ENCODE measurements at regions not wholly inside any gene's neighbourhood (a gene's known extent, or its start where the extent isn't known, plus 50 kb on each side); places are given as distances from the start of the nearest gene placed in this dataset.
"Not testable (repeated sequence)": the region's sequence is repeated elsewhere in the genome, so short reads cannot be mapped to it uniquely, and the experiment has no call there.

DNA sequence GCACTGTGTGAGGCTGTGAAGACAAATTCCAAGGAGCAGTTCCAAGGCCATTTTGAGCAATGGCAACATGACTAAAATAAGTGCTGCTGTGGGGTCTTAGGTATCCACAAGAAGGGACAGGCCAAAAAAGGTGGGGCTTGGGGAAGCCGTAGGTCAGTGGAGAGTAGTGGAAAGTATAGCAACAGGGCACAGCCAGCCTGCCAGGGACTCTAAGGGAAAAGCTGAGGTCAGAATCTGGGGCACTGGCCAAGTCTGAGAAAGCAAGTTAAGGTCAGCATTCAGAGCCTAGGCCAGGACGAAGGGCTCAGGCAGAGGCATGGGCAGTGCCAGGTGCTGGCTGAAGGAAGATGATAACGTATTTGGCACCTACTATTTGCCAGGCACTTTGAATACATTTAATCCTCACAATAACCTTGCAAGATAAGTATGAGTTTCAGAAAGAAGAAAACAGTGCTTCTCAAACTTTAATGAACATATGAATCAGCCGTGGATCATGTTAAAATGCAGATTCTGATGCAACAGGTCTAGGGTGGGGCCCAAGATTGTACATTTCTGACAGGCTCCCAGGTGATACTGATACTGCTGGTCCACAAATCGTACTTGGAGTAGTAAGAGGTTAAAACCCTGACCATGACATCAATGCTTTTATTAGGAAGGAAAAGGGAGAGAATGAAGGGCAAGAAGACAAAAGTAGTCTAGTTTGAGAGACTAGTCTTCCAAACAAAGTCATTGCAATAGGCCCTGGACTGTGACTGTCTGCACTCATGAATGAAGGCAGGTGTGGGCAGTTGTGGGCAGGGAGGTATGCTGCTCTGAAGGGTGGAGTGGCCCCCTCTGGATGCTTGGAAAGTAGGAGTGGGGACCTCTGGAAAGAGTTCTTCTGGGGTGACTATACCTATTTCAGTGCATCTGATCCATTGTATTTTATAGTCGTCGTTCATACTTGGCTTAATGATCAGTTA is 106.3 kb upstream of the ANKRD28 start:
- no peak for DNase-seq

DNA sequence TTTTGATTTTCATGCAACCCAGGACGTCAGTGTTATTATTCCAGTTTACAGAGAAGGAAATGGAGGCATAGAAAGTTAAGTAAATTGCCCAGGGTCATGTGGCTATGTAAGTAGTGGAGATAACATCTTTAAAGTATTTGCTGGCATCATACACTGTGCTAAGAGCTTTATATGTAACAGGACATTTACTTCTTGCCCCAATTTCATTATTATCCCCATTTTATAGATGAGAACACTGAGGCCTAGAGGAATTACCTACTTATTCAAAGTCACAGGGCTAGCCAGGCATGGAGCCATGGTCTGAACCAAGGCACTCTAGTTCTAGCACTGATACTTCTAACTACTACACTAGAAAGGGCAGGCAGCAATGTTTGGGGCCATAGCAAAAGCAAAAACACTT is 107.3 kb upstream of the ANKRD28 start:
- DNase-seq = no peak

DNA sequence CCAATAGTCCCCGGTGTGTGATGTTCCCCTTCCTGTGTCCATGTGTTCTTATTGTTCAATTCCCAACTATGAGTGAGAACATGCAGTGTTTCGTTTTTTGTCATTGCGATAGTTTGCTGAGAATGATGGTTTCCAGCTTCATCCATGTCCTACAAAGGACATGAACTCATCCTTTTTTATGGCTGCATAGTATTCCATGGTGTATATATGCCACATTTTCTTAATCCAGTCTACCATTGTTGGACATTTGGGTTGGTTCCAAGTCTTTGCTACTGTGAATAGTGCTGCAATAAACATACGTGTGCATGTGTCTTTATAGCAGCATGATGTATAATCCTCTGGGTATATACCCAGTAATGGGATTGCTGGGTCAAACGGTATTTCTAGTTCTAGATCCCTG is 109.6 kb upstream of the ANKRD28 start:
- DNase-seq = not testable (repeated sequence)

DNA sequence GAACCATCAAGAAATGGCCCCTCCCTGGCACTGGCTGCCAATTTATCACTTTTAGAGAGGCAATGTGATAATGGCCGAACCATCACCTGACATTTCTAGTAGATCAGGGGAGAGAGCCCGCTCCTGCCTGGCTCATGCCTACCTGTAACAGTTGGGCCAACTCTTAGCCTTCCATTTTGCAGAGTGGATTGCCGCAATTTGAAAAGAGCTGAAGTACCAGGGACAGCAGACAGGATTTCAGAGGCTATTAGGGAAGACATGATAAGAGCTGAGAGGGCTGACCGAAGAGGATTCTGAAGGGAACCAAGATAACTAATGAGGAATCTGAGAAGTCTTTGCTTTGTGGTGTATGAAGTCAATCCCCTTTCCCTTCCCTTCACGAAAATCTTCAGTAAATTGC is 121.2 kb upstream of the ANKRD28 start:
- no peak for DNase-seq

DNA sequence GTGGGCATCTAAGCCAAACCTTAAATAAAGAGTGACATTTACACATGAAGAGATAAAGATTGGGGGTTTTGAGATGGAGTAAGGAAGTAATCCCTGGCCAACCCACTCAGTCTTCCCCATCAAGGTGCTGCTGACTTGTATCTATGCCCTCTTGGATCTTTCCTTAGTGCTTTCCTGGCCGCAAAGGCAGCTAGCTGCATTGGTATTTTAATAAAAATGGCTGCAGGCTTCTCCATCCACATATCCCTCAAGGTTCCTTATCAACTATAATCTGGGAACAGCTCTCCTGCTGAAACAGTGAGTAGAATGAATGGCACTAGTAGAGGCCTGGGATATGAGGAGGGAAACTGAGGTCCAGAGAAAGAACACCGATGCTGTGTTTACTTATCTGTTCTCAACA is 122.2 kb upstream of the ANKRD28 start:
- no peak for DNase-seq

DNA sequence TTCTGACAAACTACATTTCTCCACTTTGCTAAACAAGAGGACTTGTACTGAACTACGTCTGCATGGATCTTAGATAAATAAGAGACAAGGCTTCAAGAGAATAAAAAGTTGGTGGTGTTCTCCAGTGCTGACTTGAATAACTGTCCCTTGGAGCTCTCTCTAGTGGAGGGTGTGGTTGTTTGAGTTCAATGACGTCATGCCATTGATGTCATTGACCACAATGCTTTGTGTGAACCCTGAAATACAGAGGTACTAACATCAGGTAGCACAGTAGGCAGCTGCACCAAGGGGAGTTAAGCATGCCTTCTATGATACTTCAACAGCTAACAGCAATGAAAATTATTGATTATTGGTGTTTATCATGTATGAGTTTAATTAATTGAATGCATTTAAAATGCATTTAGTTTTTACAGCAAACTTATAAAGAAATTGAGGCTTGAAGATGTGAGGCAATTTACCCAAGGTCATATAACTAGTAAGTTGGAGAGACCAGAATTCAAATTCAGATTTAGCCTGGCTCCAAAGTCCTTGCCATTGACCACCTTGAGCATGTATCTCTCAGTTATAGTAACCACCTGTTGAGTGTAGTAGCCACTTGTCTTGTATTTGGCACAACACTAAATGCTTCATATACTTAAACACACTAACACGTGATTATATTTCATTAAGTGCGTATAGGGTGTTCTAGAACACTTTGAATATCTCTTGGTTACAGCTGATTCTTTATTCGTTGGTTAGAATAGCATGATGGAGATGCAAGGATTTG is 126.0 kb upstream of the ANKRD28 start:
- DNase-seq = no peak

DNA sequence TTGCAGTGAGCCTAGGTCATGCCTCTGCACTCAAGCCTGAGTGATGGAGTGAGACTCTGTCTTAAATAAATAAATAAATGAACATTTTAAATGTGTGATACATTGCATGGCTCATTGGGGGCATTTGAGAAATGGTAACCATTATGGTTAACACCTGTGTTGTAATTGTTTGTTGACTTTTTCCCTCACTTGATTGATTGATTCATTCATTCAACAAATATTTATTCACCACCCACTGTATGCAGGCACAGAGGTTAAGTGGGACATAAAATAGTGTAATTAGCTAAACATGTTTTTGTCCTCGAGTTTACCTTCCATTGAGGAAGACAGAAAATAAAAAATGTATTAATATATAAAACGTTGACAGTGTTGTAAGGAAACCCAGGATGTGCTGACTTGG is 127.1 kb upstream of the ANKRD28 start:
- no peak for DNase-seq

DNA sequence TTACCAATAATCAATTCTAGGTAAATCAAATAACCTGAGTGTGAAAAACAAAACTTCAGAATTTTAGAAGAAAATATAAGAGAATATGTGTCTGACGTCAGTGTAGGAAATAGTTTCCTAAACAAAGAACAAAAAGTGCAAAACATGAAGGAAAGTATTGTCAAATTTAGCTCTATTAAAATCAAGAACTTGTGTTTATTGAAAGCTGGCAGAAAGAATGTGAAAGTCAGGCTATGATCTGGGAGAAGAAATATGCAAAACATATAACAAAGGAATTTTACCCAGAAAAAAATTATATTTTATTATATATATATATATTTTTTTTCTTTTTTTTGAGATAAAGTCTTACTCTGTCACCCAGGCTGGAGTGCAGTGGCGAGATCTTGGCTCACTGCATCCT is 129.1 kb upstream of the ANKRD28 start:
- DNase-seq = no peak

DNA sequence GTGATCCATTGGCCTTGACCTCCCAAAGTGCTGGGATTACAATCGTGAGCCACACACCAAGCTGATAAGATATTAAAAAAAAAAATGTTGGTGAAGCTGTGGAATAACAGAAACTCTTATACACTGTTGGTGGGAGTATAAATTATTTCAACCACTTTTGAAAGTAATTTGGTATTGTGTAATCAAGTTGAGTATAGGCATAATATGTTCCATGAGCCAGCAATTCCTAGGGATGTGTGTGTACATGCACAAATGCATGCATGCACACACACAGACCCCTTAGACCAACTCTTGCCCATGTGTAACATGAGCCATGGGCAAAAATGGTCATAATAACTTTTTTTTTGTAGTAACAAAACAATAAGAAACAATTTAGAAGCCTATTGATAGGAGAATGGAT is 130.2 kb upstream of the ANKRD28 start:
- DNase-seq = no peak

DNA sequence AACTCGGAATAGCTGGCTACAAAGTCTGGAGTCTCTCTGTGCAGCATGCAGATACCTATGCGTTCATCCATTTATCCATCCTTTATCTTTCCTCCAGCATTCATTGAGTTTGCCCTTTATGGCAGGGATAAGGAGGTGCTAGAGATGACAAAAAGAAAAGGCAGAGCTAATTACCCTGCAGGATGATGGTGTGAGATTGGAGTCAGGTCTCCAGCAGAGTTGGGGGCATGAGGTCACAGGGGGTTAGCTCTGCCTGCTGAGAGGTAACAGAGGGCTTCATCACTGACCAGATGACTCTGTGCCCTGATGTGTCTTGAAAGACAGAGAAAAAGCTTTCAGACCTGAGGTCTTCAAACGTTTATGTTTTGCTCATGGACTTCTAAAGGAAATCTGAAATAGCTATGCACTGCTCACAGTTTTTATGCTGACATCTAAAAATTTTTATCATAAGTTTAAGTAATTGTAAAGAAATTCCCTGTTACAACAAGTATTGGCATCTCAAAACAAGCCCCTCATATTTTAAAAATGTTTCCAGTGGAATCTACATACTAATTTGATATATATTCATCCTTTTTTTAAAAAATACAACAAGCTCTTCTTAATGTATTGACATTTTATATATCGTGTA is 132.3 kb upstream of the ANKRD28 start:
- no peak for DNase-seq

DNA sequence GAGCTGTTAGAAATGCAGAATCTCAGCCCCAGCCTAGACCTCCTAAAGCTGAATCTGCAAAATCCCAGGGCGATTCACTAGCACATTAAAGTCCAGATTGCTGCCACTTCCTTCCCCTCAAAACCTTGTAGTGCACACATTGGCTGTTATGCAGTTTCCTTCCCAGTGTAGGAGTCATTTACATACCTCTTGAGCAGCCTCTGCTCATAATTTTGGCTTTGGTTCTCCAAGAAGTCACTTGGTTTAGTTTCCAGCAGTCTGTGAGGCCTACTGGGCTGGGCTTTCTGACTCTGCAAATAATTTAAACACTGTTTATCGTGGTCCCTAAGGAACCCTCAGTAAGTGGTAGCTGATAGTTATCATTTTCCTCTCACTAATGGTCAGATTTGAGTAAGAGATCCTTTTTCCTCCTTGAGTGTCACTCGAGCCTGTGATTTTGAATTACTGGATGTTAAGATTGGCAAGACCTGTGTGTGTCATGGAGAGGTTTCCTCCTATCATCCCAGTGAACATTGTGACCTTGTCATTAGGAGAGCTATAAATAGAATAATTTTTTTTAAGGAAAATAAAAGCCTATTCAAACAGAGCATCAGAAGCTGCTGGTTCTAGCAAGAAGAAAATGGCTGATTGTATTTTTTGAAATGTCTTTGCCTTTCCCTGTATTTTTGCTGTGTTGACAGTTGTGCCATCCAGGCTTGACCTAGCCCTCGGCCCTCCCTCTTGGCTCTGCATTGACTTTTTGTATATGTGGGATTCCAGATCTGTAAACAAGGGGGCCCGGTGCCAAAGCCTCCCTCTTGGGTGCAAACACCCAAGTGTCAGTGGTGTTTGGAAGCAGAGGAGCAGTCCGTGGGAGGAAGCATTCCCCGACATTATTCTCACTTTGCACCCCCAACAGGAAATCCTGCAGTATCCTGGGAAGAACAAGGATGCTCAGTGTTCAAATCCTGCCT is 134.8 kb upstream of the ANKRD28 start:
- no peak for DNase-seq

DNA sequence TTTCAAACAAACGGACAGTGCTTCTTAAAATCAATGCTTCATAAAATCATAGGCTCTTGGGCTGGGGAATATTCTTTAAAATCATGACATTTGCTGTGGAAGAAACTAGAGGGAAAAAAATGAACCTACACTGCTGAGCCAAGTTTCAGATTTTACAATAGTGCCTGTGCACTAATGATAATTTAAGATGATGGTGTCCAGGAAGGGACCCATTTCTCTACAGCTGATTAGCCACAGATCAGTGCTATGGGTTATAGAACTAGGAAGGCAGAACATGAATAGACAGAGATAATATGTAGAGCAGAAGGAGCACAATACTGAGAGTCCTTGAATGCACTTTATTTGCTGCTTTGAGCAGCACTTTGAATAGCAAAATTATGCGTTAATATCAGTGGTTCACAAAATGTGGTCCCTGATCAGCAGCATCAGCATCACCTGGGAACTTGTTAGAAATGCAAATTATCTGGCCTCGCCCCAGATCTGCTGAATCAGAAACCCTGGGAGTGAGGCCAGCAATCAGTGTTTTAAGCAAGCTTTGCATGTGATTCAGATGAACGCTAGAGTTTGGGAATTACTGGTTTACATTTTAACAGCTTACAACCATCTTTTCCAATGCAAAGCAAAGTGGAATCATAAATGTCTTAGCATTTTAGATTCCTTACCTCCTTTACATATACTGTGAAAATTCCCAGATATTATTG is 135.8 kb upstream of the ANKRD28 start:
- DNase-seq = no peak

DNA sequence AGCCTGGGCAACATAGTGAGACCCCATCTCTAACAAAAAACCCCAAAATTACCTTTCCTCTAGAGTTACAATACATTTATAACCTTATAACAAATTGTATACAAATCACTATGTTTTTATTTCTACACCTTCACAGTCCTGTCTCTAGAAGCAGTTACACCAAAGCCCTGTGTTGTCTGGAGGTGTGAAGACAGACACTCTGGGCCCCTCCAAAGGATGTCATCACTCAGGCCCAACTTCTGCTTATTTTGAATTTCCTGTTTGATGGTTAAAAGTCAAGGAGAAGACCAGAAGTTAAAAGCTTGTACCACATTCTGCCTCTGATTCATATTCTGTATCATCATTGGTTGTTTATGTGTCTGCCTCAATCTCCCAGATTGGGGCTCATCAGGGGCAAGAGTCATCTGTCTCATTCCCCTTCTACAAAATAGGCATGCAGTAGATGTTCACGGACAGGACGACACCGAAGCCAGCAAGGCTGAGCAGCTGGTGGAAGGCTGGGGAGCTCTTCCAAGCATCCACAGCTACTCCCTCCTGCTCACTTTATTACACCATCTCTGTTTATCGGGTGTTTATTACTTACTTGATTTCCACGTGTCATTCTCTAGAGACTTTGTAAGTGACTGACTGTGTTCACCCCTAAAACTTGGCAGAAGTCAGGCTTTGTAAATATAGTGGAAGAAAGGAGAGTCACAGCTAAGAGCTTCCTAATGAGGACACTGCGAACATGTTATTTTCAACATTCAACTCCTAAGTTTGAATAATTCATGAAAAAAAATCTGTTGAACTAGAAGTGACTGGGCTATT is 136.8 kb upstream of the ANKRD28 start:
- DNase-seq = no peak

DNA sequence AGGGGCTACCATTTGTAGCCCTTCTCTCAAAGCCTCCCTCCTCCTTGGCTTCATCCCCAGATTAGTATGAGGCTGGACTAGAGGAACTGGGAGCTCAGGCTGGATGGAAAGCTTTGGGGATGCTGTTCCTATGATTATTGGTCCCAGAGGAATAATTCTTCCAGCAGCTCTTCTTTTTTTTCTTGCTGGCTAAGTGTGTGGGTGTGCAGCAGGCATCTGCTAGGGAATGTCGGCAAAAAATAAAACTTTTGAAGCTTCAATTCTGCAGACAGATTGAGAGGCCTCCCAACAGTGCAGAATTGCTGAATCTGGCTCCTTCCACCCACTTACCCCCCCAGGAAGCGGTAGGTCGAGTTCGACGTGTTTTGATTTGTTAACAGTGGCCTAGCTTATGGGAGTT is 138.5 kb upstream of the ANKRD28 start:
- DNase-seq = no peak

DNA sequence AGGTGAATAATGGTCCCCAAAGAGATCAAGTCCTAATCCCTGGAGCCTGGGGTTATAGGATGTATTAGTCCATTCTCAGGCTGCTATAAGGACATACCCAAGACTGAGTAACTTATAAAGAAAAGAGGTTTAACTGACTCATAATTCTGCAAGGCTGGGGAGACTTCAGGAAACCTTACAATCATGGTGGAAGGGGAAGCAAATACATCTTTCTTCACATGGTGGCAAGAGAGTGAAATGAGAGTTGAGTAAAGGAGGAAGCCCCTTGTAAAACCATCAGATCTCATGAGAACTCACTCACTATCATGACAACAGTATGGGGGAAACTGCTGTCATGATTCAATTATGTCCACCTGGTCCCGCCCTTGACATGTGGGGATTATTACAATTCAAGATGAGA is 142.9 kb upstream of the ANKRD28 start:
- no peak for DNase-seq

DNA sequence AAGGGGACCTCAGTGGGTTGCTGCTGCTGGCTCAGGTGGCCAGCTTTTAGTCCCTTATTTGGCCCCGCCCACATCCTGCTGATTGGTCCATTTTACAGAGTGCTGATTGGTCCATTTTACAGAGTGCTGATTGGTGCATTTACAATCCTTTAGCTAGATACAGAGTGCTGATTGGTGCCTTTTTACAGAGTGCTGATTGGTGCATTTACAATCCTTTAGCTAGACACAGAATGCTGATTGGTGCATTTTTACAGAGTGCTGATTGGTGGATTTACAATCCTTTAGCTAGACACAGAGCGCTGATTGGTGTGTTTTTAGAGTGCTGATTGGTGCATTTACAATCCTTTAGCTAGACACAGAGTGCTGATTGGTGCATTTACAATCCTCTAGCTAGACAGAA is 143.7 kb upstream of the ANKRD28 start:
- DNase-seq = not testable (repeated sequence)

DNA sequence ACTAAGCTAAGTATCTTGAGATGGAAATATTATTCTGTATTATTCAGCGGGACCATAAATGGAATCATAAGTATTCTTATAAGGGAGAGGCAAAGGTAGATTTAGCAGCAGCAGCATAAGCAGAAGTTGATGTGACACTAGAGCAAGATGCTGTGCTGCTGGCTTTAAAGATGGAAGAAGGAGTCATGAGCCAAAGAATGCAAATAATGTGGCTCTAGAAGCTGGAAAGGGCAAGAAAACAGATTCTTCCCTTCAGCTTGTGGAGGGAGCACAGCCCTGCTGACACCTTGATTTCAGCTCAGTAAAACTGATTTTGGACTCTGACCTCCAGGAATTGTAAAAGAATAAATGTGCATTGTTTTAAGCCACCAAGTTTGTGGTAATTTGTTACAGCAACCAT is 144.2 kb upstream of the ANKRD28 start:
- no peak for DNase-seq

DNA sequence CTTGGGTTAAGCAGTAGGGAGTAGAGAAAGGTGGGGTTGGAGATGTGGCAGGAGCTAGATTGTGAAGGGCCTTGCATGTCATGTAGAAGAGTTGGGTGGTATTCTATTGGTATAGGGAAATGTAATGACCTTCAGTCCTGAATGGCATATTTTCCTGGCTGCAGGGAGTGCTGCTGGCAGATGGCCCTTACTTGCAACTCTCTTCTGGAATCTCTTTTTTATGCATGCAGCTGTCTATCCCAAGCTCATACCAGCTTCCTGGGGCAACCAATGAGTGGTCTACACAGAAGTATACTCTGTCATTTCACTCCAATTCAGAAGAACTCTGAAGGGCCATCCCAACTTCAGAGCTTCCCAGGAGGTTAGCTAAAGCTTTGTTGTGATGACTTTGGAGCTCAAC is 144.7 kb upstream of the ANKRD28 start:
- DNase-seq = no peak

DNA sequence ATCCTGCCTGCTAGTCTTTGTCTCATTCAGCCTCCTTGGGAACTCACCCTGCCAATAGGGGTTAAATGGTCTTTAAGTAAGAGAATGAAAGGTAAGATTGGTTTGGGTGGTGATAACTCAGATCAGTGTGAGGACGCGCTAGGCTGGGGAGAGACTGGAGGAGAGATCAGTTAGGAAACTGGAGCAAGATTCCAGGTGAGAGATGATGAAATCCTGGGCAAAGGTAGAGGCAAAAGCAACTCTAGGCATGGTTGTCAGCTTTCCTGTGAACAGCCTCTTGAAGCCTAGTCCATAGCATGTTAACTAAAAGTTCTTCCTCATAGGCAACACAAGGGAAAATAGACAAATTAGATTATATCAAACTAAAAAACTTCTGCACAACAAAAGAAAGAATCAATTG is 145.2 kb upstream of the ANKRD28 start:
- DNase-seq = no peak

DNA sequence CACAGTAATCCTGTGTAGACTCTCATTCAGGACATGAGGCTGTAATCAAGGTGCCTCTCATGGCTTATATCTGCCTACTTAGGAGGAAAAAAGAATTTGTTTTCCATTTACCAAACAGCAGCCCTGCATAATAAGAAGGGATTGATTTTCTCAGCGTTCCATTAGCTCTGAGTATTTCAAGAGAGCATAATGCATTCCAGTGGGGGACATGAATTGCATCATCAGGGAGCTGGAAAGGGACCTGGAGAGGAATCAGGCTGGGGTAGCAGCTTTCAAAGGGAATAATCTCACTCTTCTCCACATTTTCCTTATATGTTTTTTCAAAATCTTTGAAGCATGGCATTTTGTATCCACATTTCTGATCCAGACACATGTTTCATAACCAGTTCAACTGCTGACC is 150.6 kb upstream of the ANKRD28 start:
- DNase-seq = no peak

Measured in SW 1271 (cell line).